Astrocyte (in vitro differentiated cells and primary cell): ENCODE measurements at regions not wholly inside any gene's neighbourhood (a gene's known extent, or its start where the extent isn't known, plus 50 kb on each side); places are given as distances from the start of the nearest gene placed in this dataset.

Experiments used
- CTCF ChIP-seq: IDR thresholded peaks from 2 replicates; pipeline ENCODE4 v1.5.1; 2011; ENCODE audit warnings: low read depth, mild to moderate bottlenecking, inconsistent platforms, low read length, moderate library complexity; ENCODE audit not compliant: insufficient read depth
- EZH2 ChIP-seq: IDR thresholded peaks from 2 replicates; pipeline ENCODE4 v1.6.1; 2012; ENCODE audit warnings: mild to moderate bottlenecking, low read length, inconsistent platforms; ENCODE audit not compliant: insufficient read depth

DNA sequence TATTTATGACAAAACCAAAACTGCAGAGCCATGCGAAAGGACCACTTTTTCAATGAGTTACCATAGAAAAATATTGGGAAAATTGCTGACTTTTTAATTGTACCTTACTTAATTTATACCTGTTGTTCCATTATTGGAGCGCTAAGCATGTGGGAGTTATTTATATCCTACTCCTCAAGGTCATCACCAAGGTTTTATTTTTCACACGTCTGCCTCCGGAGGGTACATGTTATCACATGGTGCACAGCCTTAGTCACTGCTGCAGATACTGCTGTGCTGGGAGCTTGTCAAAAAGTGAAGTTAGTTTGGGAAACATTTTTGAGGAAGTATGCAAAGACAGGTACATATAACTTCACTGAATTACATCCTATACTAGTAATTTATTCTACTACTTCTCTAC, 1444.3 kb downstream of the AACS start:
- TF ChIP-seq CTCF (no peak), EZH2 (no peak)
